ENCODE measurements at regions not wholly inside any gene's neighbourhood (a gene's known extent, or its start where the extent isn't known, plus 50 kb on each side); places are given as distances from the start of the nearest gene placed in this dataset.

- no TSS peak for BruUV-seq (replicated peaks)
- H3K9me3 ChIP-seq (replicated peaks; ENCODE audit: control insufficient read depth, insufficient read depth, low read length): no peaks in the 10 kb centered on the region
- no peak overlapping the region for H3K4me2 ChIP-seq (ENCODE audit: control insufficient read depth, insufficient read depth)
- FAIRE-seq (no peak), ATAC-seq (no peak), DNase-seq (ENCODE audit: low read depth, low spot score) (no peak)
- H4K20me1 ChIP-seq (ENCODE audit: control insufficient read depth, insufficient read depth): no peaks in the 10 kb centered on the region
- ChIA-PET SMC1A (ENCODE audit: uncharacterized antibody, unreplicated experiment) (interaction anchor here (0.6 to 1.0 kb wide), 3 partner anchors 41 to 787 kb away, joined by 3 read pairs; no protein-coding TSS in a partner anchor), RAD21 (ENCODE audit: unreplicated experiment) (no interaction called here), CTCF (interaction anchor here (1.3 kb wide), 1 partner anchor 11 kb away, joined by 3 read pairs; no protein-coding TSS in a partner anchor), POLR2A (no interaction called here)
- no peak overlapping the region for H3K27ac ChIP-seq (ENCODE audit: control insufficient read depth, insufficient read depth)
- no peaks in the 10 kb centered on the region for H3K27me3 ChIP-seq (replicated peaks in 1 of 2; ENCODE audit: control insufficient read depth in 2 of 2, insufficient read depth in 2 of 2, low read length in 1 of 2)
- no peaks in the 10 kb centered on the region for H3K4me1 ChIP-seq (ENCODE audit: control insufficient read depth, insufficient read depth, low read length)
- in situ Hi-C loops (cut with MboI): no loop called here
- no peaks in the 10 kb centered on the region for H3K79me2 ChIP-seq (ENCODE audit: control insufficient read depth, insufficient read depth, low read length)
- TF ChIP-seq BCLAF1 (IDR thresholded peaks at IDR 0.05) (no peak), MTA3 (IDR thresholded peaks at IDR 0.05; ENCODE audit: borderline replicate concordance, low read length) (no peak), FOXM1 (IDR thresholded peaks at IDR 0.05; ENCODE audit: low read depth, low read length) (no peak), JUNB (IDR thresholded peaks at IDR 0.05) (no peak), ZNF592 (IDR thresholded peaks at IDR 0.05) (no peak)
- WGBS (ENCODE audit: insufficient coverage, insufficient replicate concordance, low lambda C conversion rate, missing lambda C conversion rate): 32% methylated on average over 4 of the region's 4 CpGs
- intact Hi-C loops (cut with micrococcal nuclease; ENCODE audit: unreplicated experiment): loop anchor here (10.0 kb wide), 1 partner anchor 57 kb away; no protein-coding TSS in a partner anchor
- H3K9ac ChIP-seq (ENCODE audit: control insufficient read depth, insufficient read depth, low read length): no peak overlapping the region
- H2AFZ ChIP-seq (ENCODE audit: control insufficient read depth, low read depth, low read length): no peak overlapping the region
- no peaks in the 10 kb centered on the region for H3K36me3 ChIP-seq (ENCODE audit: control insufficient read depth in 2 of 2, insufficient read depth in 2 of 2, low read length in 1 of 2)
- no peak overlapping the region for H3K4me3 ChIP-seq
Observed at GRCh38 chr10:8278099-8278498, 223.6 kb downstream of the GATA3 start.
